Stimulated activated naive CD8-positive, alpha-beta T cell treated with anti-CD3 and anti-CD28 coated beads, Interleukin-15, amount 100 ng/mL, for 72 hours (primary cell): ENCODE measurements at regions not wholly inside any gene's neighbourhood (a gene's known extent, or its start where the extent isn't known, plus 50 kb on each side); places are given as distances from the start of the nearest gene placed in this dataset.

Source experiments
- ATAC-seq: fragments of 150-1000 bp; cut with Tn5 transposase; 2 replicates; pipeline ENCODE4 v1.10.0; 2021; ENCODE audit warnings: mild to moderate bottlenecking, moderate library complexity
- DNase-seq, 2 donors: peaks; one replicate each; pipeline ENCODE4 v3.0.0; 2021 to 2022
- H3K27ac Mint-ChIP-seq, 2 donors: one replicate each; pipeline ENCODE4 v1.8.0; 2022; ENCODE audit warnings: mild to moderate bottlenecking in 2 of 2, mixed read lengths in 2 of 2, moderate library complexity in 2 of 2
- H3K27me3 Mint-ChIP-seq: one replicate; pipeline ENCODE4 v1.8.0; 2022; ENCODE audit warnings: mixed read lengths
- H3K4me1 Mint-ChIP-seq: one replicate; pipeline ENCODE4 v1.8.0; 2022; ENCODE audit warnings: mild to moderate bottlenecking, mixed read lengths
- H3K4me3 Mint-ChIP-seq, 2 donors: one replicate each; pipeline ENCODE4 v1.8.0; 2022; ENCODE audit warnings: mild to moderate bottlenecking in 2 of 2, mixed read lengths in 2 of 2, moderate library complexity in 1 of 2
- H3K9me3 Mint-ChIP-seq, 2 donors: one replicate each; pipeline ENCODE4 v1.8.0; 2022; ENCODE audit warnings: mixed read lengths in 2 of 2

GRCh38 chr19:30123611-30124010 lies 181.6 kb downstream of the URI1 start:
- Mint-ChIP-seq H3K27me3 (no peaks in the 10 kb centered on the region), H3K27ac (no peak overlapping the region), H3K4me3 (no peak overlapping the region), H3K9me3 (no peaks in the 10 kb centered on the region), H3K4me1 (no peaks in the 10 kb centered on the region)
- DNase-seq (no peak), ATAC-seq (no peak)

- DNase-seq (no peak), ATAC-seq (no peak)
- no peaks in the 10 kb centered on the region for H3K27me3 Mint-ChIP-seq
- H3K4me1 Mint-ChIP-seq, result no peaks in the 10 kb centered on the region
- H3K4me3 Mint-ChIP-seq, result no peak overlapping the region
- H3K27ac Mint-ChIP-seq, result no peak overlapping the region
- peaks cover 0 to 6% of the 10 kb centered on the region in 2 donors for H3K9me3 Mint-ChIP-seq
Measured at GRCh38 chr19:30128211-30128610, 186.2 kb downstream of the URI1 start.

- no peak for DNase-seq
- no peaks in the 10 kb centered on the region for H3K27me3 Mint-ChIP-seq
- peaks cover 0 to 6% of the 10 kb centered on the region in 2 donors for H3K9me3 Mint-ChIP-seq
- no peak overlapping the region for H3K27ac Mint-ChIP-seq
- no peak overlapping the region for H3K4me3 Mint-ChIP-seq
- no peaks in the 10 kb centered on the region for H3K4me1 Mint-ChIP-seq
- ATAC-seq, result no peak
Measured at GRCh38 chr19:30130356-30131122, 188.5 kb downstream of the URI1 start.

- H3K9me3 Mint-ChIP-seq, result peaks cover 0 to 6% of the 10 kb centered on the region in 2 donors
- no peaks in the 10 kb centered on the region for H3K4me1 Mint-ChIP-seq
- H3K27ac Mint-ChIP-seq, result no peak overlapping the region
- DNase-seq, result no peak
- H3K4me3 Mint-ChIP-seq, result no peak overlapping the region
- no peak for ATAC-seq
- H3K27me3 Mint-ChIP-seq, result no peaks in the 10 kb centered on the region
Measured at GRCh38 chr19:30131246-30131645, 189.2 kb downstream of the URI1 start.

GRCh38 chr19:30131722-30132291 lies 189.8 kb downstream of the URI1 start:
- Mint-ChIP-seq H3K27me3 (no peaks in the 10 kb centered on the region), H3K27ac (no peak overlapping the region), H3K4me1 (no peaks in the 10 kb centered on the region), H3K4me3 (no peak overlapping the region), H3K9me3 (peaks cover 0 to 6% of the 10 kb centered on the region in 2 donors)
- DNase-seq (no peak), ATAC-seq (no peak)

GRCh38 chr19:30132343-30133075 lies 190.5 kb downstream of the URI1 start:
- DNase-seq (no peak), ATAC-seq (no peak)
- Mint-ChIP-seq H3K27ac (no peak overlapping the region), H3K9me3 (peaks cover 0 to 6% of the 10 kb centered on the region in 2 donors), H3K4me1 (no peaks in the 10 kb centered on the region), H3K4me3 (no peak overlapping the region), H3K27me3 (no peaks in the 10 kb centered on the region)

GRCh38 chr19:30133803-30134202 lies 191.8 kb downstream of the URI1 start:
- ATAC-seq (no peak), DNase-seq (no peak)
- no peak overlapping the region for H3K4me3 Mint-ChIP-seq
- H3K9me3 Mint-ChIP-seq, result peaks cover 0 to 5% of the 10 kb centered on the region in 2 donors
- H3K27ac Mint-ChIP-seq, result peak overlapping the region in 1 of 2 donors; percentile 69
- no peaks in the 10 kb centered on the region for H3K4me1 Mint-ChIP-seq
- no peaks in the 10 kb centered on the region for H3K27me3 Mint-ChIP-seq

GRCh38 chr19:30135093-30135757 lies 193.2 kb downstream of the URI1 start:
- ATAC-seq, result no peak
- Mint-ChIP-seq H3K27ac (no peak overlapping the region), H3K4me1 (no peaks in the 10 kb centered on the region)

GRCh38 chr19:30135797-30136196 lies 193.8 kb downstream of the URI1 start:
- H3K9me3 Mint-ChIP-seq, result no peaks in the 10 kb centered on the region
- no peak for DNase-seq
- H3K27ac Mint-ChIP-seq, result no peak overlapping the region
- ATAC-seq, result no peak
- no peaks in the 10 kb centered on the region for H3K4me1 Mint-ChIP-seq
- H3K4me3 Mint-ChIP-seq, result no peak overlapping the region
- H3K27me3 Mint-ChIP-seq, result no peaks in the 10 kb centered on the region

More at GRCh38 chr19:30135093-30135757, 193.2 kb downstream of the URI1 start:
- Mint-ChIP-seq H3K4me3 (no peak overlapping the region), H3K27me3 (no peaks in the 10 kb centered on the region), H3K9me3 (no peaks in the 10 kb centered on the region)
- DNase-seq, result no peak

- no peak for DNase-seq
Measured at GRCh38 chr19:30136611-30137195, 194.7 kb downstream of the URI1 start.

GRCh38 chr19:30137747-30138146 lies 195.7 kb downstream of the URI1 start:
- ATAC-seq, result no peak
- no peak overlapping the region for H3K27ac Mint-ChIP-seq
- H3K4me3 Mint-ChIP-seq, result no peak overlapping the region
- no peaks in the 10 kb centered on the region for H3K9me3 Mint-ChIP-seq
- no peaks in the 10 kb centered on the region for H3K4me1 Mint-ChIP-seq
- H3K27me3 Mint-ChIP-seq, result no peaks in the 10 kb centered on the region
- no peak for DNase-seq

More at GRCh38 chr19:30136611-30137195, 194.7 kb downstream of the URI1 start:
- ATAC-seq, result no peak
- Mint-ChIP-seq H3K27ac (no peak overlapping the region), H3K4me1 (no peaks in the 10 kb centered on the region), H3K27me3 (no peaks in the 10 kb centered on the region), H3K9me3 (no peaks in the 10 kb centered on the region), H3K4me3 (no peak overlapping the region)

- DNase-seq (no peak), ATAC-seq (no peak)
- no peaks in the 10 kb centered on the region for H3K4me1 Mint-ChIP-seq
- H3K27ac Mint-ChIP-seq, result no peak overlapping the region
- H3K27me3 Mint-ChIP-seq, result no peaks in the 10 kb centered on the region
- H3K9me3 Mint-ChIP-seq, result no peaks in the 10 kb centered on the region
- H3K4me3 Mint-ChIP-seq, result no peak overlapping the region
Measured at GRCh38 chr19:30144242-30144758, 202.3 kb downstream of the URI1 start.

GRCh38 chr19:30144802-30145201 lies 202.8 kb downstream of the URI1 start:
- Mint-ChIP-seq H3K9me3 (no peaks in the 10 kb centered on the region), H3K4me3 (no peak overlapping the region), H3K4me1 (no peaks in the 10 kb centered on the region), H3K27ac (no peak overlapping the region), H3K27me3 (no peaks in the 10 kb centered on the region)
- ATAC-seq (no peak), DNase-seq (no peak)

- Mint-ChIP-seq H3K27ac (no peak overlapping the region), H3K4me1 (no peaks in the 10 kb centered on the region), H3K4me3 (no peak overlapping the region), H3K9me3 (no peaks in the 10 kb centered on the region), H3K27me3 (no peaks in the 10 kb centered on the region)
- DNase-seq (no peak), ATAC-seq (no peak)
Measured at GRCh38 chr19:30145467-30145866, 203.4 kb downstream of the URI1 start.

GRCh38 chr19:30146346-30146745 lies 204.3 kb downstream of the URI1 start:
- Mint-ChIP-seq H3K4me1 (no peaks in the 10 kb centered on the region), H3K27ac (no peak overlapping the region), H3K9me3 (no peaks in the 10 kb centered on the region), H3K27me3 (no peaks in the 10 kb centered on the region), H3K4me3 (no peak overlapping the region)
- DNase-seq (no peak), ATAC-seq (no peak)
